NCI-H510A treated with DMSO at 0.1 percent for 48 hours (cell line): ENCODE measurements at regions not wholly inside any gene's neighbourhood (a gene's known extent, or its start where the extent isn't known, plus 50 kb on each side); places are given as distances from the start of the nearest gene placed in this dataset.
"Not testable (repeated sequence)": the region's sequence is repeated elsewhere in the genome, so short reads cannot be mapped to it uniquely, and the experiment has no call there.

Source experiments
- DNase-seq: peaks from one replicate; lab custom pipeline; 2025; lab: John Stamatoyannopoulos, UW

GRCh38 chr16:6728381-6728780 is 604.3 kb upstream of the RBFOX1 start:
- DNase-seq: no peak

- DNase-seq: no peak
These were observed 606.0 kb upstream of the RBFOX1 start for GRCh38 chr16:6726621-6727020.

- DNase-seq: no peak
These were observed 606.9 kb upstream of the RBFOX1 start for GRCh38 chr16:6725634-6726331.

- DNase-seq: not testable (repeated sequence)
These were observed 607.4 kb upstream of the RBFOX1 start for GRCh38 chr16:6725206-6725605.

GRCh38 chr16:6722786-6723185 is 609.9 kb upstream of the RBFOX1 start:
- DNase-seq: no peak

- no peak for DNase-seq
These were observed 618.1 kb upstream of the RBFOX1 start for GRCh38 chr16:6714510-6714909.

- DNase-seq: no peak
These were observed 622.9 kb upstream of the RBFOX1 start for GRCh38 chr16:6709736-6710135.

GRCh38 chr16:6708576-6709215 is 623.9 kb upstream of the RBFOX1 start:
- DNase-seq: no peak

- no peak for DNase-seq
These were observed 628.2 kb upstream of the RBFOX1 start for GRCh38 chr16:6704306-6704930.

- DNase-seq: no peak
These were observed 631.5 kb upstream of the RBFOX1 start for GRCh38 chr16:6701096-6701495.

GRCh38 chr16:6698548-6698947 is 634.1 kb upstream of the RBFOX1 start:
- DNase-seq: no peak

- DNase-seq: no peak
These were observed 637.0 kb upstream of the RBFOX1 start for GRCh38 chr16:6695666-6696065.

- no peak for DNase-seq
These were observed 638.0 kb upstream of the RBFOX1 start for GRCh38 chr16:6694636-6695035.

GRCh38 chr16:6693418-6693817 is 639.2 kb upstream of the RBFOX1 start:
- not testable (repeated sequence) for DNase-seq

- no peak for DNase-seq
These were observed 639.8 kb upstream of the RBFOX1 start for GRCh38 chr16:6692874-6693273.

GRCh38 chr16:6690741-6691140 is 641.9 kb upstream of the RBFOX1 start:
- DNase-seq: no peak

- DNase-seq: no peak
These were observed 643.0 kb upstream of the RBFOX1 start for GRCh38 chr16:6689643-6690042.

GRCh38 chr16:6687593-6687992 is 645.1 kb upstream of the RBFOX1 start:
- DNase-seq: no peak

GRCh38 chr16:6684076-6684673 is 648.5 kb upstream of the RBFOX1 start:
- peak; percentile 4 for DNase-seq

- no peak for DNase-seq
These were observed 650.4 kb upstream of the RBFOX1 start for GRCh38 chr16:6682142-6682811.

GRCh38 chr16:6678586-6678985 is 654.1 kb upstream of the RBFOX1 start:
- DNase-seq: no peak

GRCh38 chr16:6674071-6674470 is 658.6 kb upstream of the RBFOX1 start:
- no peak for DNase-seq
